CD1c-positive myeloid dendritic cell (primary cell): ENCODE measurements at regions not wholly inside any gene's neighbourhood (a gene's known extent, or its start where the extent isn't known, plus 50 kb on each side); places are given as distances from the start of the nearest gene placed in this dataset.

ENCODE experiments used
- DNase-seq: peaks from one replicate; pipeline ENCODE4 v3.0.0-alpha.2; 2016; ENCODE audit errors: extremely low spot score

DNA sequence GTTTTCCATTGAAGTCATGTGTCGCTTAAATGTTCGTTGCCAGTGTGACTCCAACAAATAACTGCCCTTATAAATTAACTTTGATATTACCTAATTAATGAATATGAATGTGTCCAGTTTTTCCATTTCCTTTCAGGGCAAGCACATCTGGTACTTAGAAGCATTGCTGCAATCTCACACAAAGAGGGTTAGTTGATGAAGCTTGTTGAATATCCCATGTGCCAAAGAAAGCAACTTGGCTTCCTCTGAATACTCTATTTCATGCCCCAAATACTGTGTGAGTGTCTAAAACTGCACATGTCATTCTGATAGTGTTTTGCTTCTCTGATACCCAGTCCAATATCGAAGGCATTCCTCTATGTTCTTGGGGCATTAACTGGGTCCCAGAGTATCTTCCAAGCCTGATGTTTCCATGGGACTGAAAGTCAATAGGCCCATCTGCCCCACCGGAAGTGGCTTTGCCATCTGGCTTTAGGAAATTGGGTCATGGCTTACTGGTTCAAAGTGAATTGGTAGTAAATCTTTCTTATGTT, 75.8 kb upstream of the CNTN1 start:
- DNase-seq, result no peak

DNA sequence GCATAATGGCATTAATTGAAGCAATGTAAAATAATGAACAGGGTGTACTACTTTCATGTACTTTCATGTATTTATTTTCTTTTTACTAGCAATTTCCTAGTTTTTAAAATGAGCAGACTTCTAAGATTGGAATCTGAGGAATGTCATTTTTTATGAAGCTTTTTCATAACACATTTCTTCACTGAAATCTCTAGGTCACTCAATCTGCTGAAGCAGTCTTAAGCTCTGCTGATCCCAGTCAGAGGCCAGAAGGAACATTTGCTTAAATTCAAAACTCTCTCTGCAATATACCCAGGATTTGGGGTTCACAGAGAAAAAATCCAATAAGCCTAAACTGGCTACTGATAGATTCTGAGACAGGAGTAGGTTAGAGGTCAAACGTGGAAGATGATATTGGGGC, 73.6 kb upstream of the CNTN1 start:
- DNase-seq, result no peak

DNA sequence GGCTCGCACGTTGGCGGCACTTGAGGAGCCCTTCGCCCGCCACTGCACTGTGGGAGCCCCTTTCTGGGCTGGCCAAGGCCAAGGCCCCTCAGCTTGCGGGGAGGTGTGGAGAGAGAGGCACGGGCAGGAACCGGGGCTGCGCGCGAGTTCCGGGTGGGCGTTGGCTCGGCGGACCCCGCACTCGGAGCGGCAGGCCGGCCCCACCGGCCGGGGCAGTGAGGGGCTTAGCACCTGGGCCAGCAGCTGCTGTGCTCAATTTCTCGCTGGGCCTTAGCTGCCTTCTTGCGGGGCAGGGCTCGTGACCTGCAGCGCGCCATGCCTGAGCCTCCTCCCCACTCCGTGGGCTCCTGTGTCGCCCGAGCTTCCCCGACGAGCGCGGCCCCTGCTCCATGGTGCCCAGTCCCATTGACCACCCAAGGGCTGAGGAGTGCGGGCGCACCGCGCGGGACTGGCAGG, 71.6 kb upstream of the CNTN1 start:
- DNase-seq, result no peak

DNA sequence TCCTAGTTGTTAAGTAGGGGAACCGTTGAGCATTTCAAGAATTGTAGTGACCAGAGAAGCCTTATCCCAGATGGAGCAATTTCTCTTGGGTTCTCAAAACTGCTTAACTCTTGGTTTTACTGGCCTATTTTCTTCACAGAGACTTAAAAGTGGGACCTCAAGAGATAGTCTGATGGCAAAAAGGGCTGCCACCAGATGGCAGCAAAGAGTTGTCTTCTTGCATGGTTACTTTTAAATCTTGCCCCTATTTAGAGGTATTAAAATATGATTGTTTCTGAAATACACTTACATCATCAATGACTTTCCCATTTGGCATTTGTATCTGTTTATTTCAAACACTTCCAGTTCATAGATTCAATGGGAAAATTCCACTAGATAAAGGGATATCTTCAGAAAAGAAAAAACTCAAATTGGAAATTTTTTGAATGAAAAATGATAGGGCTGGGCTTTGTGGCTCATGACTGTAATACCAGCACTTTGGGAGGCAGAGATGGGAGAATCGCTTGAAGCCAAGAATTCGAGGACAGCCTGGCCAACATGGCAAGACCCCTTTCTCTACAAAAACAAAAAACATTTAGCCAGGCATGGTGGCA, 69.9 kb upstream of the CNTN1 start:
- DNase-seq, result peak; percentile 49

DNA sequence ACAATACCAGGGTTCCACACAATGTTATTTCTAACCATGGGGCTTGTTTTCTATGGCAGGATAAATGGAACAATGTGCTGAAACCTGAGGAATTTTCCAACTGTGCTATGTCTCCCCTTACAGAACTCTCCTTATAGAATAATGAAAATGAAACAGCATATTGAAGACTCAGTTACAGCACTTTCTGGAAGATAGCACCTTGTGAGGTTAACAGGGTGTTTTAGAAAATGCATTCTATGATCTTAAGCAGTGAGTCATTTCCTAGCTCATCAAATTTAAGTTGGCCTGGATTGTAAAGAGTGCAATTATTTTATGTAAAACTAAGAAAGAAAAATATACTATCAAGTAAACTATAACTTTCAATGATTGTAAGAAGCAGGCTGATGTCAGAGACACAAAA, 60.1 kb upstream of the CNTN1 start:
- no peak for DNase-seq

DNA sequence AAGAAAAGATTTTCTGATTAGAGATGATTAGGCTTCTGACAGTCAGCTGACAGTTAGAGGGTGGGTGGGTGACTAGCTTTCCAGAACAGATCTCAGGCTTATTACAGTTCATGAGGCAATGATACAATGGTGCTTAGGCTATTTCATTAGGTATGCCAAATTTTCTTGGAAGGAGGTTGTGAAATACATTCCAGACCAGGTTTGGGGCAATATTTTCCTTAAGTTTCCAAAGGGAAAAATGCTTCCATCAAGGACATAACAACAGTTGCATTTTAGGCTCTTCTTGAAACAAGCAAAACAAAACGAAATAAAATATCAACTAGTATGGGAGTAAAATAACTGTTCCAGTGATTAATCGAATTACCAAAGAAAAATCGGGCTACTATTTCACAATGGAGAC, 59.3 kb upstream of the CNTN1 start:
- no peak for DNase-seq

DNA sequence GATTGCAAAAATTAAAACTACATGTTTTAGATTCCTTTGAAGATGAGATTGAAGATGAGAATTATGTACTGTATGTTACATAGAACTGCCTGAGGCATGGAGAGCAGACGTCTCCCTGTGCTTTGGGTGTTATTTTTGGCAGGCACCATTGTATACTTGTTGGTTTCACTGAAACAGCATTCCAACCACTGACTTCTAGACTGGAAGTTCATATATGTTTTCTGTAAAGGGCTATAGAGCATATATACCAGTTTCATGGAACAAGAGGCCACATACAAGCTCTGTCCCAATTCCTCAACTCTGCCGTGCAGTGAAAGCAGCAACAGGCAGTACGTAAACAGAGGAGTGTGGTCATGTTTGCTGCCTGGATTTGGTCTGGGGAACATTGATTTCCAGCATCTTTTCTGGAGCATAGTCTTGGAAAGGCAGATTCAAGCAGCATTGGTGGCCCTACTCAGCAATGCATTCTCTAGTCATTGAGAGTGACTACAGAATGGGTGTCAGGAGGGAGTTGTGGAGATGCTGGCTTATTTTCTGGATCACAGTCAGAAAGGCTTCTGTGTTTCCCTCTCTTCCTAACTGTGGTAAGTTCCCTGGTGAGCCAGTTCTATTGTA, 57.6 kb upstream of the CNTN1 start:
- DNase-seq, result no peak

DNA sequence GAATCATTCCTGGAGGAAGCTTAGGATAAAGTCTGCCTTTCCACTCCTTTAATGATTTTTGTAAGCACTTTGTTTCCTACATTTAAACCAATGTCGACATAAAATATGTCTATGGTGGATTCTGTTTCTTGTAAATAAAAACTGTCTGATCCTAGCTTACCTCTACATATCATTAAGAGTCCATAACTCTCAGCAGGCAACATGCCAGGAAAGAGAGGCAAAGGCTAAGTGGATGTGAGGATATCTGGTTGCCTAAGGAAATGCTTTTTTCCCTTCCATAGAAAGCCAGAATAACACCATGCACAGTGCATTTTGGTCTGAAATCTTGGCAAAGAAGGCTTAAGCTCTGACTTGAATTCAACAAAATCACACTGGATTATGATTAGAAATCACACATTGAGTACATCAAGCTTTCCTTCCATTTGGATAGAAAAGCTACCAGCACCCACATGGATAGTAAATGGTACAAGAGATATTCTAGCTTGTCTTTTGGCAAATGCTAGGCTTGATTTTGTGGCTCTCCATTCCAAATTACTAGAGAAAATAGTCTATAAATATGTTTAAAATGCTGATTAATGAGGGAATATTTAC, 57.0 kb upstream of the CNTN1 start:
- no peak for DNase-seq
